Breast epithelium (tissue), 3 donors: ENCODE measurements at regions not wholly inside any gene's neighbourhood (a gene's known extent, or its start where the extent isn't known, plus 50 kb on each side); places are given as distances from the start of the nearest gene placed in this dataset.

Experiments used
- CTCF ChIP-seq, 3 donors: fragments of 450-650 bp; IDR thresholded peaks; one replicate each; pipeline ENCODE4 v1.5.1; 2016 to 2017; ENCODE audit warnings: antibody characterized with exemption in 3 of 3, mild to moderate bottlenecking in 3 of 3, moderate library complexity in 3 of 3
- POLR2A ChIP-seq: fragments of 450-650 bp; IDR thresholded peaks from one replicate; pipeline ENCODE4 v1.6.1; 2016; ENCODE audit warnings: antibody characterized with exemption, mild to moderate bottlenecking, moderate library complexity
- POLR2AphosphoS5 ChIP-seq, 3 donors: sonication (generic); formaldehyde crosslinking; IDR thresholded peaks; one replicate each; pipeline ENCODE4 v1.6.1; 2017; ENCODE audit warnings: antibody characterized with exemption in 3 of 3

GRCh38 chr18:68086481-68086880 lies 570.0 kb upstream of the DSEL start:
- TF ChIP-seq POLR2AphosphoS5 (IDR thresholded peaks at IDR 0.05) (no peak), CTCF (IDR thresholded peaks at IDR 0.05) (no peak), POLR2A (no peak)
